ENCODE measurements at regions not wholly inside any gene's neighbourhood (a gene's known extent, or its start where the extent isn't known, plus 50 kb on each side); places are given as distances from the start of the nearest gene placed in this dataset.
"Not testable (repeated sequence)": the region's sequence is repeated elsewhere in the genome, so short reads cannot be mapped to it uniquely, and the experiment has no call there.

DNA sequence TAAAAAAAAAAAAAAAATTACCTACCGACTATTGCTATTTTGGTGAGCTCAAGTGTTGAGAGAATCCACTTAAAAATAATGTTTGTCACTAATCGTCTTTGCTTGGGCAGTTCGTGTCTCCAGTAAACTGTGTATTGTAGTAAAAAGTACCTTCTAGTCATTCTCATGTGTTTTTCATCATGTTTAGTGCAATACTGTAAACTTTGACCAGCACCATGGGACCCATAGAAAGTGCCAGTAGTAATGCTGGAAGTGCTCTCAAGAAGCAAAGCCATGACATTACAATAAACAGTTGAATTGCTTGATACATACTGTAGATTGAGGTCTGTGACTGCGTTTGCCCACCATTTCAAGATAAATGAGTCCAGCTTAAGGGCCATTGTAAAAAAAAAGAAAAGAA is 395.2 kb downstream of the BCKDHB start:
- H3K4me3 ChIP-seq (ENCODE audit: low read depth, low read length), result no peak overlapping the region
- TF ChIP-seq, protein P1, sequence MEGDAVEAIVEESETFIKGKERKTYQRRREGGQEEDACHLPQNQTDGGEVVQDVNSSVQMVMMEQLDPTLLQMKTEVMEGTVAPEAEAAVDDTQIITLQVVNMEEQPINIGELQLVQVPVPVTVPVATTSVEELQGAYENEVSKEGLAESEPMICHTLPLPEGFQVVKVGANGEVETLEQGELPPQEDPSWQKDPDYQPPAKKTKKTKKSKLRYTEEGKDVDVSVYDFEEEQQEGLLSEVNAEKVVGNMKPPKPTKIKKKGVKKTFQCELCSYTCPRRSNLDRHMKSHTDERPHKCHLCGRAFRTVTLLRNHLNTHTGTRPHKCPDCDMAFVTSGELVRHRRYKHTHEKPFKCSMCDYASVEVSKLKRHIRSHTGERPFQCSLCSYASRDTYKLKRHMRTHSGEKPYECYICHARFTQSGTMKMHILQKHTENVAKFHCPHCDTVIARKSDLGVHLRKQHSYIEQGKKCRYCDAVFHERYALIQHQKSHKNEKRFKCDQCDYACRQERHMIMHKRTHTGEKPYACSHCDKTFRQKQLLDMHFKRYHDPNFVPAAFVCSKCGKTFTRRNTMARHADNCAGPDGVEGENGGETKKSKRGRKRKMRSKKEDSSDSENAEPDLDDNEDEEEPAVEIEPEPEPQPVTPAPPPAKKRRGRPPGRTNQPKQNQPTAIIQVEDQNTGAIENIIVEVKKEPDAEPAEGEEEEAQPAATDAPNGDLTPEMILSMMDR (IDR thresholded peaks at IDR 0.05; ENCODE audit: borderline replicate concordance, insufficient read depth, low read depth, low read length), result no peak

DNA sequence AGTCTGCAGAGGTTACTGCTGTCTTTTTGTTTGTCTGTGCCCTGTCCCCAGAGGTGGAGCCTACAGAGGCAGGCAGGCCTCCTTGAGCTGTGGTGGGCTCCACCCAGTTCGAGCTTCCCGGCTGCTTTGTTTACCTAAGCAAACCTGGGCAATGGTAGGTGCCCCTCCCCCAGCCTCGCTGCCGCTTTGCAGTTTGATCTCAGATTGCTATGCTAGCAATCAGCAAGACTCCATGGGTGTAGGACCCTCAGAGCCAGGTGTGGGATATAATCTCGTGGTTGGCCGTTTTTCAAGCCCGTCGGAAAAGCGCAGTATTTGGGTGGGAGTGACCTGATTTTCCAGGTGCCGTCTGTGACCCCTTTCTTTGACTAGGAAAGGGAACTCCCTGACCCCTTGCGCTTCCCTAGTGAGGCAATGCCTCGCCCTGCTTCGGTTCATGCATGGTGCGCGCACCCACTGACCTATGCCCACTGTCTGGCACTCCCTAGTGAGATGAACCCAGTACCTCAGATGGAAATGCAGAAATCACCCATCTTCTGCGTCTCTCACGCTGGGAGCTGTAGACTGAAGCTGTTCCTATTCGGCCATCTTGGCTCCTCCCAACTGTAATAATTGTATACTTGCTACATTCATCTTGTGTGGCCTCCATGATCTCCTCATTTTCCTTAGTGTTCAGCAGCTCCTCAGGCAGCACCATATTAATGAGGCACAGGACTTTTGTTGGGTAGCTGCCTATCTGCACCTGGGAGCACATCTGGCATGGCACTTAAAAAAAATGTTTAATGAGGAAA is 391.4 kb downstream of the BCKDHB start:
- not testable (repeated sequence) for H3K4me3 ChIP-seq (ENCODE audit: low read depth, low read length)

DNA sequence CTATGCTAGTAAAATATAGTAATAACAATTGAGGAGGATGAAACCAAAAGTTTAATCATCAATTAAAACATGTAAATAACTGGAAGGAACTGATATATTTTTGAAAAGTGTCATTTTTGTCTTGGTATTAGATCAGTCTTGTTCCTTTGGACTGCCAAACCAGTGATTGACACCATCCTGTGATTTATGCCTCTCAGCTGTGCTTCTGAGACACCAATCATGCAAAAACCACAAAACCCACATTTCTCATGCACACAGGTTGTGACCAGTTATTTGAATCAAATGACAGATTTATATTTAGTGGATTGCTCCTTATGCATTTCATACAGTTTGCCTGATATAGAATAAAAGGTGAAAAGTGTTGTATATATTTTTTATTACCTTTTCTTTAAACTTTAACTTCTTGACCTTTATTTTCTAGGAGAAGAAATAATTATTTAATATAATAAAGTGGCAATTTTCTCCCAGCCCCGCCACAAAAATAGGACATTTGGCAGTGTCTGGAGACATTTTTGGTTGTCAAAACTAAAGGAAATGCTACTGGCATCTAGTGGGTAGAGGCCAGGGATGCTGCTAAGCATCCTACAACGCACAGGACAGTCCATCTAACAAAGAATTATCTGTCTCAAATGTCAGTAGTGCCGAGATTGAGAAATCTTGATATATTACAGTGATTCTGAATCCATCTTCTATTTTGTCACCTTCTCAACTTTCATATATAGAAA is 383.6 kb downstream of the BCKDHB start:
- TF ChIP-seq, protein P1 (IDR thresholded peaks at IDR 0.05; ENCODE audit: borderline replicate concordance, insufficient read depth, low read depth, low read length), result no peak
- H3K4me3 ChIP-seq (ENCODE audit: low read depth, low read length), result no peak overlapping the region

- TF ChIP-seq, protein P1 (IDR thresholded peaks at IDR 0.05; ENCODE audit: borderline replicate concordance, insufficient read depth, low read depth, low read length), result no peak
Measured at GRCh38 chr6:80488190-80488589, 381.7 kb downstream of the BCKDHB start.

GRCh38 chr6:80485494-80485893 is 379.0 kb downstream of the BCKDHB start:
- H3K4me3 ChIP-seq (ENCODE audit: low read depth, low read length), result not testable (repeated sequence)

More at GRCh38 chr6:80488190-80488589, 381.7 kb downstream of the BCKDHB start:
- no peak overlapping the region for H3K4me3 ChIP-seq (ENCODE audit: low read depth, low read length)

- TF ChIP-seq, protein P1 (IDR thresholded peaks at IDR 0.05; ENCODE audit: borderline replicate concordance, insufficient read depth, low read depth, low read length), result no peak
- H3K4me3 ChIP-seq (ENCODE audit: low read depth, low read length), result no peak overlapping the region
Measured at GRCh38 chr6:80482056-80482455, 375.6 kb downstream of the BCKDHB start.

DNA sequence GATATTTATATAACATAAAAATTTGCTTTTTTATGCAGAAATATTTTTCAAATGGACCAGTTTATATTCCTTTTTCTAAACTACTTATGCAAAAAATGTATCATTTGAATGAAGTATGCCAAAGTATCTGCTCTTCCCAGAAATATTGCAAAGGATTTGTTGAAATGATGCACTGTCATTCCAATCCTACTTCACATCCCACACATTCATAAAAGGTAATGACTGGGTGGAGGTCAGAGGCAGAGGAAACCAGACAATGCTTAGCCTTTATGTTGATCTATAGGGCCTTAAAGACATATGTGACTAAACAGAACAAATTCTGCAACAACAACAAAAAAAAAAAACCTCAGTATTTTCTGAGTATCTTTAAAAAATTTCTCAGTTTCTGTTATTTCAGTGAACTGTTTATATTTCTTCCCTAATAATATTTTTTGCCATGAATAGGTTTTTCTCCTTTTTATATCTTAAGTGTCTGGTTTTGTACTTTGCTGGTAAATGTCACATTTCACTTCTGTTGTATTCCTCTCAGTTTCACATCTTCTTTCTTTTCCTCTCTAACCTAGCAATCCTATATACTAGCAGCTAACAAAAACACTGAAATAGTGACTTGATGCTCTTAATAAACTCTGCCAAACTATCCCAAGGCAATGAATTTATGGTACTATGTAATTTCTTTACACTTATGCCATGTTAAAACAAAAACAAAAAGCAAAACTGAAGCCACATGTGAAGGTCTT is 374.1 kb downstream of the BCKDHB start:
- TF ChIP-seq, protein P1 (IDR thresholded peaks at IDR 0.05; ENCODE audit: borderline replicate concordance, insufficient read depth, low read depth, low read length), result no peak
- H3K4me3 ChIP-seq (ENCODE audit: low read depth, low read length), result no peak overlapping the region
